ENCODE measurements at regions not wholly inside any gene's neighbourhood (a gene's known extent, or its start where the extent isn't known, plus 50 kb on each side); places are given as distances from the start of the nearest gene placed in this dataset.

DNA sequence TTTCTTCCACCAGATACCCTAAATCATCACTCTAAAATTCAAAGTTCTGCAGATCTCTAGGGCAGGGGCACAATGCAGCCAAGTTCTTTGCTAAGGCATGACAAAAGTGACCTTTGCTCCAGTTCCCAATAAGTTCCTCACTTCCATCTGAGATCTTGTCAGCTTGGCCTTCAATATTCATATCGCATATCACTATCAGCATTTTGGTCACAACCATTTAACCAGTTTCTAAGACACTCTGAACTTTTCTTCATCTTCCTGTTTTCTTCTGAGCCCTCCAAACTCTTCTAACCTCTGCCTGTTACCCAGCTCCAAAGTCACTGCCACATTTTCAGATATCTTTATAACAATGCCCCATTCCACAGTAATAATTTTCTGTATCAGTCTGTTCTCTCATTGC is 452.6 kb upstream of the TRIB2 start:
- no peak for DNase-seq

DNA sequence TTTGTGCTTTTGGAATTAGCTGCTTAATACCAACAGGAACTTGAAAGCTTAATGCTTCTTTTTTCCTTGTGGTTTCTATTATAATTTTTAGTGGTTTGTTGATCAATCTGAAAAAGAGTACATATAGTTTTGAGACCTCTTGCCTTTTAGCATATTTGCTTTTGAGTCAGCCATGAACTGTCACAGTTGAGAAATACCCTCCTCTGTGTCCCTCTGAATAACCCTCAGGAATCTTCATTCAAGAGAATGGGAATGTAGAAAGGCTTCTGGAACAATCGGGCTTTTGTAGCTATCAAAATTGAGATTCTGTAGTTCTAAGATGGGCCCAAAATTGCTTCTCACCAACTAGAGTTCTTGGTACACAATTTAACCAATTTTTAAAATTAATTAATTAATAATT is 451.1 kb upstream of the TRIB2 start:
- no peak for DNase-seq

DNA sequence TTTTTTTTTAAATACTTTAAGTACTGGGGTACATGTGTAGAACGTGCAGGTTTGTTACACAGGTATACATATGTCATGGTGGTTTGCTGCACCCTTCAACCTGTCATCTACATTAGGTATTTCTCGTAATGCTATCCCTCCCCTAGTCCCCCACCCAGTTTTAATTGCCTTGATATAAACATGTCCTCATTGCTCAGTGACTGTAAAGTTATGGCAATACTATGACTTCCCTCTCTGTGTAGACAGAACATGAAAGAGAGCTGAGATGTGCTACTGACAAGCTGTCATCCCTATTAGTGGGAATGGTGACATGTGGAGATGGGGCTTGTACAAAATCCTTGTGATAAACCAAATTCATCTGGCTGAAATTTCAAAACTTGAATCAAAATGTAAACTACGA is 449.7 kb upstream of the TRIB2 start:
- no peak for DNase-seq

DNA sequence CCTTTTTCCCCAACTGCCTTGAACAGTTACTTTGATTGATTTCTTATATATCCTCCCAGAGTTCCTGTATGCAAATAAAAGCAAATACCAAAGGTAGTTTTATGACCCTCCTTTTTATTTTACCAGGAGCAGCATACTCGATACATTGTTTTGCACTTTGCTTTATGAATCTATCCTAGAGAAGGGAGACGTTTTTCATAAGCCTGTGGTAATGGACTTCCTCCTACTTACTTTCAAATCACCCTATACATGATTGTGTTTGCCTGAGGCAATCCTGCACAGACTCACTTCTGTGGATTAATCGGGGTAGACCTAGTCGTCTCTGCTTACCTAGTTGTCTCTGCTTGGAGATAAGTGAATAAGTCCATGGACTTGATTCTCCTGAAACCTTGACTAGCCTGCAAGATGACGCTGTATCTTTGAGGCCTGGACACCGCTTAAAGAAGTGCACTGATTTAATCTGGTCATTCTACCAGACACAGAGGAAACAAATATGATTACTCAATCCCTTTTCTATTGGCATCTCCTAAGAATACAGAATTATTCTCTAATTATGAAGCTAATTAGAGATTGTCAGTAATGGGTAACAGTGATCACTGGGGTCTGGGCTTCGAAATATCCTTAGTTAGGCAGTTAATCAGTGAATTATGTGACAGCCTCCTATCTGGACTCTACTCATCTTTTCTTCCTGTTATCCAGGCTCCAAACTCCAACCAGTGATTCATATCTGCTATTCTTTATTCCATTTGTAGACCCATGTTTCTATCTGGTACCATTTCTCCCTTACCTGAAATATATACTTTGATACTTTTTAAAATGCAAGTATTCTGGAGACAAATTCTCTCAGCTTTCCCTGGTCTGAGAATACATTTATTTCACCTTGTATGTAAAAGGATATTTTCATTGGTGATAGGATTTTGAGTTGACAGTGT is 447.4 kb upstream of the TRIB2 start:
- DNase-seq = no peak

DNA sequence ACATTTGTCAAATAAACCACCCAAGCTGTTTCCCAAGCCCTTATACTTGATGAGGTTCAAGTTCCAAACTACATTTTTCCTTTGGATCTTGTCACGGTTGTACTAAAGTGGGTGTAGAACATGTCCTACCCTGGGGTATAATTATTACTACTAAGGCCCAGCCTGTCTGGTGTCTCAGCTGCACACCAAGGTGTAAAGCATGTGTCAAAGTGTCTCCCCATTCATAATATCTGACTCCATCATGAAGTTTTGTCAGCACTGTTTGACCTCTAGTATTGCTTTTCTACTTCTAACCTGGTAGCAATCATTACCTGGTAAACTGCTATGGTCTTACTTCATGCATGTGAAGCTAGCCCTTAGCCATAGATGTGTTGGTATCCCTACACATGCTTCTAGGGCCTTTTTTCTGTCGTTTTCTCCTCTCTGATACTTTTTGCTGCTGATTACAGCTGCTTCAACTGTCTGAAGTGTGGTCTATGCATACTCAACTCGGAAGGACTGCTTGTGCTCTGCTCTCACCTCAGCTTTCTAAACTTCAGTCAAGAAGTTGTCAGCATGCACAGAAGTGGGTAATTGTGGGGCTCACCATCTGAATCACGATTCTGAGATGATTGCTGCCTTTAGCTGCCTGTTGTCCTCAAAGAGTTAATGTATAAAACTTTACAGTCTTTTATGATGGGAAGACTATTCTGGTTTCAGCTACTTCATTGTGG is 445.7 kb upstream of the TRIB2 start:
- DNase-seq = peak in 1 of 5 donors; percentile 87

DNA sequence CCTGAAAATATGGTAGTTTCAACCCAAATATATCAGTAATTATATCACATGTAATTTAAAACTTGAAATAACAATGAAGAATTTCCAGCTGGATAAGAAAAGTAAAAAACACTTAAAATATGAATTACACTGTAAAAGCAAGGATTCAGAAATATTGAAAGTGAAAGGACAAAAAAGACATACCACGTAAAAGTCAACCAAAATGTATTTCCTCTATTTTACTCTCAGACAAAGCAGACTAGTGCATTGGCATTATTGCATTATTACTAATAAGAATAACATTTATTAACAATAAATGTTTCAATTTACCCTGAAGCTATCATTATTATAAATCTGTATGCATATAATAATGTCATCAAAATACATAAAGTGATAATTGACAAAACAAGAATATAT is 445.1 kb upstream of the TRIB2 start:
- no peak for DNase-seq

DNA sequence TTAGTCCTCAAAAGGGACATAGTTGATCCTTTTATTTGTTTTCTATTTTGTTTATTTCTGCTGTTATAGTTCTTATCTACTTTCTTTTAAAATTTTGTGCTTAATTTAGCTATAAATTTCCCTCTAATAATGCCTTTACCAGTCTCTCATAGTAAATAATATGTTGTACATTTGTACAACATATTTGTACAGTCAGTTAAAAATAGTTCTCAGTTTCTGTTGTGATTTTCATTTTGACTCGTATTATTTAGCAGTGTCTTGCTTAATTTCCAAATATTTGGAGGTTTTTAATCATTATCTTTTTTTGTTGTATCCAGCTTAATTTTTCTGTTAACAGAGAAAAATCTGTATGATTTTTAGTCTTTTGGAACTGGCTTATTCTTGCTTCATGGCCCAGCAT is 443.6 kb upstream of the TRIB2 start:
- no peak for DNase-seq

DNA sequence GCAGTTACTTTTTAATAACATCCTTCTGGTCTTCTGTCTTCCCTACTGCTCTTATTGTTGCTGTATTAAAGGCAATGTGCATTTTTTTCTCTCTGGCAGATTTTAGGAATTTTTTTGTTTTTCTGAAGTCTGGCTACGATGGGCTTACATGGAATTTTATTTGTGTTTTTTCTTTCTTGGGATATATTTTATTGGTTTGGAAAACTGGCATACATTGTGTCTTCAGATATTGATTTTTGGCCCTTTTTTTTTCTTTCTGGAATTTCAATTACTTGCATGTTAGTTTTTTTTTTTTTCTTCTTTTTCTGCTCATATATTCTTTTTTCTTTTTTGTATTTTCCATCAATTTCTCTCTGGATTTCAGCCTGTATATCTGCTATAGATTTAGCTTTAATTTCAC is 442.1 kb upstream of the TRIB2 start:
- no peak for DNase-seq

DNA sequence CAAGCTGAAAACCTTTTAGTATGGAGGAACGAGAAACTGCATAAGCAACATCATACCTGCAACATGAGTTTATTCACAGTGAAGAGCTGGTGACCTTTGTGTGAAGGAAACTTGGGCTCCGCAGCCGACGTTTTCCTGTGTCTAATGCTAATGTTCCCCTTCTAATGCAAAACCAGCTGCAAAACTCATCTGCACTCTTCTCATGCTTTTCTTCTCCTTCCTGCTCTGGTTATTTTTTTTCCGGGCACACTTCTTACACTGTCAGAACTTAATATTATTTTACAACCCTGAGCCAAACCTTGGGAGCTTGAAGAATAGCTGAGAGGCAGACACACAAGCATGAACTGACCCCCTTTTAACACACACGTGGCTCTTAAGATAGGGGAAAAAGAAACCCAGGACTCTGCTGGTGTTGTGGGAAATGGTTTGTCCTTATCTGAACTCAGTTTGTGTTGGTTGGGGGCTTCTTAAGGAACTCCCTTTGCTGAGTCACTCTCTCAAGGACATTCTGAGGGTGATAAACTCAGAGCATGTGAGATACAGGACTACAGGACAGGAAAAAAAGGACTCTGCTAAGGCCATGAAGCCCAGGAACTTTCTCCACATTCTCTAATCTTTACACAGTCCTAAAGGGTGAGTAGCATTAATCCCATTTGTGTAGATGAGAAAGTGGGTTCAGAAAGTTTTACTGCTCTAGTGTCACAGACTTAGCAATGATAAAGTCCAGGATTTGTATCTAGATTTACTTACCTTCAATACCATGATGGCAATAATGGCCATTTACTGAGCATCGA is 439.3 kb upstream of the TRIB2 start:
- no peak for DNase-seq

DNA sequence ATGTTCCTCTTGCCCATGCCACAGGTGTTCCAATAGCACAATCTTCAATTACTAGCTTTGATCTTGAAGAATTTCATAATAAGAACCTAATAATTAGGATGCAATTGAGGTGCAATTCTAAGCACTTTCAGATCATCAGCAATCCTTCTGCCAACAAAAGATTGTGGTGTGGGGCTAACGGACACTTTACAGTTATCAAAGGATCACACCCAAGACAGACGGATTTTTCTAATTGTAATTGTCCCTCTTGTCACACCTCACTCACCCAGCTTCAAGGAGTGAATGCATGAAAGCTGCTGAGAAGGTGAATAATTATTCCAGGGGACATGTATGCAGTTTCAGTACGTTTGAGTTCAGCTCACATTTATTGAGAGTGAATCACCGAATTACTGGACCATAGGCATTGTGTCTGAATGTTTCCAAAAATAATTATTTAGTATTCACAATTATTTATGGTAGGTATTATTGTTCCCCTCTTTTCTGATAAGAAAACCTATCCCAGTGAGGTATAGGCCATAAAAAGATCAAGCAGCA is 438.5 kb upstream of the TRIB2 start:
- DNase-seq = no peak

DNA sequence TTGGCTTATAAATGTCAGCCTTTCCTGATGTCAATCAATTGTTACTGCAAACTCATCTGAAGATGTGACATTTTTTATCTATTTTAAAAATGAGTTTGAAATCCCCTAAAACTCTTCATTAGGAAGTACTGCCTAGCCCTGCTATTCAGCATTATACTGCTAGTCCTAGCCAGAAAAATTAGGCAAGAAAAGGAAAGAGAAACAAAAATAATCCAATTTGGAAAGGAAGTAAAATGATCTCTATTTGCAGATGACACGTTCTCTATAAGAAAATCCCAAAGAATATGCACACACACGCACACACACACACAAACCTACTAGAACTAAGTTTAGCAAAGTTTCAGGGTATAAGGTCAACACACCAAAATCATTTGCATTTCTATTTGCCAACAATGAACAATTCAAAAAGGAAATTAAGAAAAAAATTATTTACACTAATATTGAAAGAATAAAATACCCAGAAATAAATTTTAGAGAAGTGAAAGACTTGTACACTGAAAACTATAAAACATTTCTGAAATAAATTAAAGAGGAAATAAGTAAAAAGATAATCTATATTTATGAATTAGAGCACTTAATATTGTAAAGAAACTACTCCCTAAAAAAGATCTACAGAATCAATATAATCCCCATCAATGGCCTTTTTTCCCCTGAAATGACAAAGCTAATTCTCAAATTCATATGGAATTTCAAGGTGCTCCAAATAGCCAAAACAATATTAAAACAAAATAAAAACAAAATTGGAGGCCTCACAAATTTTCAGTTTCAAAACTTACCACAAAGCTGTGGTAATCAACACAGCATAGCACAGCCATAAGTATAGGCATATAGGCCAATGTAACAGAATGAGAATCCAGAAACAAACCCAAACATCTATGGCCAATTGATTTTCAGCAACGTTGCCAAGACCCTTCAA is 433.7 kb upstream of the TRIB2 start:
- DNase-seq = no peak

DNA sequence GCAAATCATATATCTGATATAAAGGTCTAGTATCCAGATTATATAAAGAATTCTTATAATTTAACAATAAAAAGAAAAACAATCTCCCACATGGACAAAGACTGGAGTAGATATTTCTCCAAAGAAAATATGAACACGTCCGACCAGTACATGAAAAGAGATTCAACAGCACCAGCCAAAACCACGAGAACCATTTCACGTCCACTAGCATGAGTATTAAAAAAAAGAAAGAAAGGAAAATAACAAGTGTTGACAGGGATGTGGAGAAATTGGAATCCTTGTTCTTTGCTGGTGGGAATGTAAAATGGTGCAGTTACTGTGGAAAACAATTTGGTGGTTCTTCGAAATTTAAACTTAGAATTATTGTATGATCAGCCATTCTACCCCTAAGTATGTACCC is 432.7 kb upstream of the TRIB2 start:
- no peak for DNase-seq

DNA sequence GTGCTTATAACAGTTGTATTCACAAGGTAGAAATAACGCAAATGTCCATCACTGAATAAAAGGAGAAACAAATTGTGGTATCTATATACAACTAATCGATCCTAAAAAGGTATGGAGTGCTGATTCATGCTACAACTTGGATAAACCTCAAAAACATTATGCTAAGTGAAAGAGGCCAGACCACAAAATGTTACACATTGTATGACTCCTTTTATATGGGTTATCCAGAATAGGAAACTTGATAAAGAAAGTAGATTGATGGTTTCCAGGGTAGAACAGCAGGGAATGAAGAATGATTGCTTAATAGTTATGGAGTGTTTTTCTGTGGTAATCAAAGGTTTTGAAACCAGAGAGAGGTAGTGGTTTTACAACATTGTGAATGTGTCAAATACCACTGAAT is 432.2 kb upstream of the TRIB2 start:
- peak in 1 of 5 donors; percentile 21 for DNase-seq

DNA sequence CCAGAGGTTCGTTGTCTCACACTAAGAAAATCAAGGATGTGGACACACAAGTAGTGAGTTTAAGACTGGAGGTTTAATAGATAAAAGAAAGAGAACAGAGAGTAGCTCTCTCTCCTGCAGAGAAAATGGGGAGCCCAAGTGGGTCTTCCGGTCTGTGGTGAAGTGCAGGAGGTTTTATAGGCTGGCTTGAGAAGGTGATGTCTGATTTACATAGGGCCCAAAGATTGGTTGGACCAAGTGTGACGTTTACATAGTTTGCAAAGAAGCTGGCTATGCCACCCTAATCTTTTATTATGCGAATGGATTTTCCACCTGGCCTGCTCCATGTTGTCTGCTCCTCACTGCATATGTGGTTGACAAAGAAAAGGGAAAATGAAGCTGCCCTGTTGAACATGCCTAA is 430.4 kb upstream of the TRIB2 start:
- no peak for DNase-seq

DNA sequence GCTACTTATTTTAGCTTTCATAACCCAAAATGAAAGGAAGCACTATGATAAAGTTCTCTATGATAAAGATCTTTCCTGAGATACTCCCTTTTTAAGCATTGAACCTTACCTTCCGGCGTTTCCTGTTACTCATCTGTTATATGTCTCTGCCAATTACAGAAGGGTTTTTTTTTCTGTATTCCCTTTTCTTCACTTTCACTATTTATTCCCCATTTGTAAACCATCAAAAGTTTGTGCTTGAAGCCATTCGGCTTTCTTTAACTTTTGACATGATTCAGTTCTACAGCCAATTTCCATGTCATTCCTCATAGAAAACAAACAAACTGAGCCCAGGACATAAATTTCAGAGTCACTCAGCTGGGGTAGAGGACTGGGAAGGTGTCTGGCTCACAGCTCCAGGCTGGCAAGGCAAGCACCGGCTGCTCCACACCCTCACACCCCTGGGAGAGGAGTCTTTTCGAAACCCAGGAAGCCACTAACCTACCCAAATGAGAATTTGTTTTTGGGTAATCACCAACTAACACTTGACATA is 429.4 kb upstream of the TRIB2 start:
- no peak for DNase-seq

DNA sequence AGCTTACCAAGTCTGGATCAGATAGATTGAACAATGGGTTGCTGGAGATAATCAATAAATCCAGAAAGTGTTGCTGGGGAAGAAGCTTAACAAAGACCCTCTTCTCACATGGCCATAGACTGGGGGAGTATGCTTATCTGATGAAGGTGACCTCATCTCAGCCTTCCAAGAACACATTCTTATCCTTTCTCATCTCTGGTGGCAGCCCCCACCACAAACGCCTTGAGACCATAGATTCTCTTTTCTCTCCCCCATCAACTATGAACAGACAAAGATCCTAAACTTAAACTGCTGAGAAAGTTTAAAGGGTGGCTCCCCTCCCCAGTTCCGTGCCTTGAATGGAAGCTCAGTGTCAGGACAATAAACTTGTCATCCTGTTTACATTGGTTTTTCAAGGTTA is 428.7 kb upstream of the TRIB2 start:
- DNase-seq = no peak

DNA sequence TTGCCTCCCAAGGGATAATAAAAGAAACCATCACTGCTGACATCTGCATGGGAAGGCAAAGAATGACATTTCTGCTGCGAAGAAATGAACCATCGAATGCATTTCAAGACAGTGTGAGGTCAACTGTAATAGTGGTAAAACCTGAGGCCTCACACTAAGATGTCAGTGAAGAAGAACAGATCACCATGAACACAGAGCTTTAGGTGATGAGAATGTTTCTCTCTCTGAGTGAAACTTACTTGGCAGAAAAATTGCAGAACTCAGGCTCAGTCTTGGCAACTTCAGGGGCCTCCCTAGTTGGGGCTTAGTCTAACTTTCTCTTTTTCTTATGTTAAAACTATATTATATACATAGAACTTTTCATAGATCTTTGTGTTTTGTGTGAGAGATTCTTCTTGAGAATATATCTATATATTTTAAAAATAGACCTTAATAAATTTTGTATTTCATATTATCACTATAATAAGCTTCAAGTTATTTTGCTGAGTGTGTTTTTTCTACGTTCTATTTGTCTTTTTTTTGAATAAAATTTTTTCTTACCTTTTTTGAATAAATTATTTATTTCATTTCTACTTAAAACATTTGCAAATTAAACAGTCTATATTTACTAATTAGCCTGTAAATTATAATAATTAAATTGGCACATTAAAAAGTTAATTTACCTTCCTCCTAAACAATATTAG is 427.5 kb upstream of the TRIB2 start:
- no peak for DNase-seq

DNA sequence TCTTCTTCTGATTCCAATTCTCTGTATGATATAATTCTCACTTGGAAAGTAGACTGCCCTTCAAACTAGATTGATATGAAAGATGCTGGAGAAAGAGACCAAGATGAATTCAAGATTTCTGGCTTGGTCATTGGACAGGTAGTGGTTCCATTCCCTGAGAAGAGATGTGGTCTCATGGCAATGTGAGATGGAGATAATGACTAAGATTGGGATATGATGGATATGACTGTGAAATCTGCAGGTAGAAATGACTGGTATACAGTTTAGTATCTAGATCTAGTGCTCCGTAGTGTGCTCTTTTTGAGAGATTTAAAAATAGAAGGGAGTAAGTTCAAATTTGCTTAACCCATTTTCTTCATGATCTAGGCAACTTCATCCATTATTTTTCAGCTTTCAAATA is 425.4 kb upstream of the TRIB2 start:
- peak in 1 of 5 donors; percentile 64 for DNase-seq

DNA sequence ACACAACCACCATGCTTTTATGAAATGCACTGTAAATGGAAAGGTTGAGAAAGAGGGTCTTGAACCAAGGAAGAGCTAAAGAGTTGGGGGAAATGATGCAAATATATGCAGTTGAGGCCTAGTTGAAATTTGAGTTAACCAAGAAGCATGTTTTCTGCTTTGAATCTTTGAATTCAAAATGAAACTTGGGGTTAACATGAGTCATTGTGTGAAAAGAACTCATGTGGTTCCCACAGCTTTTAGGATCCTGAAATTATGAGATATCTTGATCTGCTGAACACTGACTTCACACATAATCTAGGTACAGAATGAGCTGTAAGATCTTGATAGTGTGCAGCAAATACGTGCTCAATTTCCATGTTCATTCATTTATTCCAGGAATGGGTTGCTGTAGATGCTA is 422.9 kb upstream of the TRIB2 start:
- peak in 1 of 5 donors; percentile 93 for DNase-seq

DNA sequence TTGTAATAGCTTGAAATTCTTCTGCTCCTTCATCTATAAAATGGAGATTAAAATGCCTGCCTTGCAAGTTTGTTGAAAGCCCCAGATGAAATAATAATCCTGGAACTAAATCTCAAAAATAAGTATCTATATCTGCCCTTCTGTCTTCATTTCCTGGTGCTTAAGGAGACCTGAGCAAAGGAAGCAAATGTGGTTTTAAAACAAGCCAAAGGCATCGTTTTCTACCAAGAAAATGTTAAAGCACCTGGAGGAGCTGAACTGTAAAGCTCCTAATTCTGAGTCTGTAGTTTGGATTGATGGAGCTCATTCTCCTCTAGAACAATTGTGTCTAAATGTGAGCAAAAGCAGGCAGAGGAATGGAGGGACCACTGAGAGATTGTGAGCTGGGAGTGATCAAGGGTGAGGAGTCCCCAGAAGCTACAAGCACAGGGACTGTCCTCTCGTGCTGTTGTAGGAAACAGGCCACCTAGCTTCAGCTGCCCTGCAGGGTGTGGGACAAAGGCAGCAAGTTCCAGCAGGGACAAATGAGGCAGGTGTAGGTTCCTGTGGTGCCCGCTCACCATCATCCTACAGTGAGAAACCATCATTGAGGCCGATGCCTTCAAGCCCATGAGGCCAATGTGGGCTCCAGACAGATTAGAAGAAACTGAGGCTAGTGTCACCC is 420.7 kb upstream of the TRIB2 start:
- no peak for DNase-seq

DNA sequence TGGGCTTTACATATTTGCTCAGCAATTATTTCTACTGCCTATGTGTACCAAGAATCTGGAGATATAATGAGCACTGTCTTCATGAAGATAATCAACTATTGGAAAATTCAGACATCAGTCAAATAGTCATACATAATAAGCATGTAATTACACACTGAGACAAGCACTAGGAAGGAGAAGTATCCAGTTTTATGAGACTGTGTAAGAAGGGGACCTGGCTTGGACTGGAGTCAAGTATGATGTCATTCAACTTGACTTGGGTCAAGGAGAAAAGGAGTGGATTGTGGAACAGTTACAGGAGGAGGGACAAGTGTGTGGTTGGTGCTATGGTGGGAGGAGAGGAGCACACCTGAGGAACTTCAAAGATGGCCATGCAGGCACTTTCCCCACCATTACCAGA is 419.8 kb upstream of the TRIB2 start:
- DNase-seq = no peak
